Gastroesophageal sphincter (tissue), 3 donors: ENCODE measurements at regions not wholly inside any gene's neighbourhood (a gene's known extent, or its start where the extent isn't known, plus 50 kb on each side); places are given as distances from the start of the nearest gene placed in this dataset.

ENCODE experiments used
- CTCF ChIP-seq, 4 experiments: fragments of 200-600 bp in 2 of 4; fragments of 450-650 bp in 2 of 4; sonication (generic) in 1 of 4; IDR thresholded peaks; one replicate each; pipeline ENCODE4 v1.5.1; 2017 to 2019; ENCODE audit warnings: antibody characterized with exemption in 4 of 4, mild to moderate bottlenecking in 2 of 4, moderate library complexity in 2 of 4
- EP300 ChIP-seq: sonication (generic); formaldehyde crosslinking; IDR thresholded peaks from one replicate; pipeline ENCODE4 v1.6.1; 2017; ENCODE audit warnings: antibody characterized with exemption, mild to moderate bottlenecking
- POLR2A ChIP-seq, 2 donors: fragments of 450-650 bp; IDR thresholded peaks; one replicate each; pipeline ENCODE4 v1.6.1; 2017; ENCODE audit warnings: antibody characterized with exemption in 2 of 2, mild to moderate bottlenecking in 2 of 2, moderate library complexity in 1 of 2
- POLR2AphosphoS5 ChIP-seq: sonication (generic); formaldehyde crosslinking; IDR thresholded peaks from one replicate; pipeline ENCODE4 v1.6.1; 2017; ENCODE audit warnings: antibody characterized with exemption

GRCh38 chr22:49207008-49208003 is 620.4 kb downstream of the BRD1 start:
- TF ChIP-seq CTCF (IDR thresholded peaks at IDR 0.05): no peak
- no peak for TF ChIP-seq POLR2AphosphoS5
- no peak for TF ChIP-seq EP300
- no peak for TF ChIP-seq POLR2A (IDR thresholded peaks at IDR 0.05)
